HG02973 (cell line): ENCODE measurements at regions not wholly inside any gene's neighbourhood (a gene's known extent, or its start where the extent isn't known, plus 50 kb on each side); places are given as distances from the start of the nearest gene placed in this dataset.
"Not testable (repeated sequence)": the region's sequence is repeated elsewhere in the genome, so short reads cannot be mapped to it uniquely, and the experiment has no call there.

ENCODE experiments used
- ATAC-seq: cut with Tn5 transposase; IDR thresholded peaks from one replicate; pipeline ENCODE4 v1.9.1; 2021; ENCODE audit warnings: moderate library complexity; ENCODE audit not compliant: unreplicated experiment

- ATAC-seq: no peak
Measured at GRCh38 chr1:173341971-173342370, 134.8 kb upstream of the TNFSF4 start.

GRCh38 chr1:173342736-173343135, 134.4 kb upstream of the PRDX6 start:
- ATAC-seq: no peak

- ATAC-seq: no peak
Measured at GRCh38 chr1:173344034-173344743, 132.9 kb upstream of the PRDX6 start.

- no peak for ATAC-seq
Measured at GRCh38 chr1:173347282-173347818, 129.8 kb upstream of the PRDX6 start.

GRCh38 chr1:173352635-173353034, 124.5 kb upstream of the PRDX6 start:
- ATAC-seq: not testable (repeated sequence)

GRCh38 chr1:173353350-173353749, 123.8 kb upstream of the PRDX6 start:
- no peak for ATAC-seq

GRCh38 chr1:173354937-173355280, 122.2 kb upstream of the PRDX6 start:
- ATAC-seq: no peak

GRCh38 chr1:173355281-173356031, 121.7 kb upstream of the PRDX6 start:
- peak; percentile 60 for ATAC-seq

- no peak for ATAC-seq
Measured at GRCh38 chr1:173356191-173356762, 120.9 kb upstream of the PRDX6 start.

GRCh38 chr1:173360487-173361063, 116.6 kb upstream of the PRDX6 start:
- ATAC-seq: no peak

GRCh38 chr1:173362543-173362942, 114.6 kb upstream of the PRDX6 start:
- no peak for ATAC-seq

- ATAC-seq: no peak
Measured at GRCh38 chr1:173364827-173365226, 112.3 kb upstream of the PRDX6 start.

GRCh38 chr1:173365341-173365740, 111.8 kb upstream of the PRDX6 start:
- ATAC-seq: no peak

- no peak for ATAC-seq
Measured at GRCh38 chr1:173367136-173367535, 110.0 kb upstream of the PRDX6 start.

GRCh38 chr1:173370586-173370985, 106.5 kb upstream of the PRDX6 start:
- not testable (repeated sequence) for ATAC-seq

GRCh38 chr1:173376065-173376464, 101.1 kb upstream of the PRDX6 start:
- not testable (repeated sequence) for ATAC-seq

GRCh38 chr1:173377266-173377665, 99.9 kb upstream of the PRDX6 start:
- ATAC-seq: no peak

GRCh38 chr1:173383351-173383750, 93.8 kb upstream of the PRDX6 start:
- no peak for ATAC-seq

- no peak for ATAC-seq
Measured at GRCh38 chr1:173388352-173388751, 88.8 kb upstream of the PRDX6 start.

- no peak for ATAC-seq
Measured at GRCh38 chr1:173392895-173393658, 84.1 kb upstream of the PRDX6 start.

- no peak for ATAC-seq
Measured at GRCh38 chr1:173393659-173394000, 83.5 kb upstream of the PRDX6 start.
